HG02885 (cell line): ENCODE measurements at regions not wholly inside any gene's neighbourhood (a gene's known extent, or its start where the extent isn't known, plus 50 kb on each side); places are given as distances from the start of the nearest gene placed in this dataset.
"Not testable (repeated sequence)": the region's sequence is repeated elsewhere in the genome, so short reads cannot be mapped to it uniquely, and the experiment has no call there.

ENCODE experiments used
- ATAC-seq: cut with Tn5 transposase; IDR thresholded peaks from one replicate; pipeline ENCODE4 v1.9.1; 2021; ENCODE audit warnings: mild to moderate bottlenecking; ENCODE audit not compliant: unreplicated experiment, poor library complexity

GRCh38 chr7:73961991-73962390 lies 66.0 kb upstream of the ELN start:
- ATAC-seq: not testable (repeated sequence)

DNA sequence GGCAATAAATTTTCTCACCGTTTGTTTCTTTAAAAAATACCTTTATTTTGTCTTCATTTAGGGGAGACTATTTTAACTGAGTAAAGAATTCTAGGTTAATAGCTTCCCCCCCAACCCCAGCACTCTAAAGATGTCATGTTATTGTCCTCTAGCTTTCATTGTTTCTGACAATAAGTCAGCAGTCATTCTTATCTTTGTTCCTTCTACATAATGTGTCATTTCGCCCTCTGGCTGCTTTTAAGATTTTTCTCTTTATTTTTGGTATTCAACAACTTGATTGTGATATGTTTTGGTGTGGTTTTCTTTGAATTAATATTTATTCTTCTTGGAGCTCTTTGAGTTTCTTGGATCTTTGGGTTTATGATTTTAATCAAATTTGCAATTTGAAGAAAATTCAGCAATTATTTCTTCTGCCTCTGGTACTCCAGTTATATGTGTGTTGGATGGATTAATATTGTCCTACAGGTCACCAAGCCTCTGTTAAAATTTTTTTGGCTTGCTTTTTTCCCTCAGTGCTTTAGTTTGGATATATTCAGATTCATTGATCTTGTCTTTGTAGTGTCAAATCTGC lies 64.6 kb upstream of the ELN start:
- ATAC-seq: no peak

DNA sequence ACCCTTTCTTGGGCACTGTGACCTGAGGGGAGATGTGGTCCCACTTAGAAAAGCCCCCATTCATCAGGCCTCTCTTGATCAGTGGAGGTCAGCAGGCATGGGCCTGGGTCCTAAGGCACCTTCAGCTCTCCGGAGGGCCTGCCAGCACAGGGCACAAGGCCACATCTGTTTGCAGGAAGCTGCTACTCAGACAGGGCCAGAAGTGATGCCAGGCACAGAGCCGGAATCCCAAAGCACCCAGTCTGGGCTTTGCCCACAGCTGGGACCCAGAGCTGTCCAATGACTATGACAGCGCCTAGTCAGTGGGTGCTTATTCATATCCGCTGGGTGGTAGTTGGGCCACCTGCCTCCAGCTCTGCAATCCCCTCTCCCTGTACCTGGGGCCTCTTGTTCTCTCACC lies 63.2 kb upstream of the ELN start:
- no peak for ATAC-seq

- ATAC-seq: no peak
Observed at GRCh38 chr7:73966062-73966940, 61.7 kb upstream of the ELN start.

DNA sequence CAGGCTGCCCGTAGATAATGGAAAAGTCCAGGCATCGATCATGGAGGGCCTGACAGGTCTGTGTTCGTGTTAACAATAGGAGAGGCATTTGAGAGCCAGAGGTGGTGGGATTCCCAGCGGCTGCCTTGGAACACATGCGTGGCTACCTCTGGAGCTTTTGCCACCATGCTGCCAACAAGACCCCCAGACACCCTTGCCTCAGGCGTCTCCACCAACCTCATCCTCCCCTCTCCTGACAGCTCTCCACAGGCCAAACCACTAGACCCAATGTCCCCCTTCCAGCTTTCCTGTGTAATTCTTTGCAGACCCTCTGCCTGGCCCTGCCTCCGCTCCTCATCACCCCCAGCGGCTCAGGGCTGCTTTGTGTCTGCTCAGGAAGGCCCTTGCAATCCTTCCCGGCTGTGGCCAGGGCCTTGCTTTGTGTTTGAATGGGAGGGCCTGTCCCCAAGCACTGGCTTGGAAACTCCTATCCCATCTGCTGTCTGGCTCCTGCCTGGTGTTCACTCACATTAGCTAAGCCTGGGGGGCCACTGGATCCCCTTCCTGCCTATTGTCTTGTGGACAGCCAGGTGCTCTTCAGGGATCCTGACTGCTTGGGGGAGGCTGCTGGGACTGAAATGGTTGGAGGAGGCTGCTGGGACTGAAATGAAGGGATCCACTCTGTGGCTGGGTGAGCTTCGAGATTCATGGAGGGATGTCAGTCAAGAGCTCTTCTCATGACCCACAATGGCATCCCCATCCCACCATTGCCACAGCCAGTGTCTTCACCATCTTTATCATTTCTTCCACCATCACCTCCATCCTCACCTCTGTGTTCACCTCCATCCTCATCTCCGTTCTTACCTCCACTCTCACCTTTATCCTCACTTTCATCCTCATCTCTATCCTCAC lies 60.8 kb upstream of the ELN start:
- ATAC-seq: no peak

GRCh38 chr7:73967832-73968290 lies 60.1 kb upstream of the ELN start:
- ATAC-seq: no peak

- no peak for ATAC-seq
Observed at GRCh38 chr7:73968487-73968886, 59.5 kb upstream of the ELN start.

- ATAC-seq: no peak
Observed at GRCh38 chr7:73969991-73970390, 58.0 kb upstream of the ELN start.

DNA sequence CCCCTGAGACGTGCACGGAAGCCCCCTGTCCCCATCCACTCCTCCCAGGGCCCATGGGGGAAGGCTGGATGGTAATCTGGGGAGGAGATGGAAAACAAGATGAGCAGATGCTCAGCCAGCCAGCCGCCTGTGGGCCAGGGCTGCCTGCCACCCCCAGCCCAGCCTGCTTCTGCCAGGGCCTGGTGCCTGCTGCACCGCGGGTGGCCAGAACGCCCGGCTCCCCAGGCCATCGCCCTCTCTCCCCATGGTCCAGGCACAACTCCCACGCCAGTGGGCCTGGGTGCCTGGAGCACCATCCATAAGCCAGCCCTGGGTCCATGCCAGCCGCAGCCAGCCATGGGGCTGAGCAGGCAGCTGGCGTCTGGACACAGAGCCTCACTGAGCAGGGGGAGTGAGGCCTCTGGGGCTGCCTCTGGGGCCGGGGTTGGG lies 57.2 kb upstream of the ELN start:
- no peak for ATAC-seq

- ATAC-seq: peak; percentile 83
Observed at GRCh38 chr7:73971322-73971703, 56.7 kb upstream of the ELN start.

DNA sequence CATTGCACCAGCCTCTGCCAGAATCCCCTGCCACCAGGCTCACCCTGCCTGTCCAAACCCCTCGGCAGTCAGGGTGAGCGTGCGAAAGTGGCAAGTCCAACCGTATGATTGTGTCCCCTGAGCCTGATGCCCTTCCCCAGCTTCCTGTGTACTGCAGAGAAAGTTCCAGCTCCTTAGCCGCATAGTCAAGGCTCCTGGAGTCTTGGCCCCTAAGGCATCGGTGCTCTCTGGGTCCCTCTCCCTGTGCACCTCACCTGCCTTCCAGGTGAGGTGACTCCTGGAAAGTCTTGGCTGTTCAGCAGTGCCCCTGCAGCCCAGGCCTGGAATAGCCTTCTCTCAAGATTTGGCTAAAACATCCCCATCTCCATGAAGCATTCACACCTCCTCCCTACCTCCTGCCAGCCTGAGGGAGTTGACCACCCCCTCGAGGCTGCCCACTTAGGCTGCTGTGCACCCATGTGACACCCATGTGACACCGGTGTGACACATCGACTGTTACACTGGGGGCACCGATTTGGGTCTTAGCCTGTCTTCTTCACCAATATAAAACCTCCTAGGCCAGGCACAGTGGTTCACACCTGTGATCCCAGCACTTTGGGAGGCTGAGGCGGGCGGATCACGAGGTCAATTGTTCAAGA lies 56.1 kb upstream of the ELN start:
- ATAC-seq: no peak

DNA sequence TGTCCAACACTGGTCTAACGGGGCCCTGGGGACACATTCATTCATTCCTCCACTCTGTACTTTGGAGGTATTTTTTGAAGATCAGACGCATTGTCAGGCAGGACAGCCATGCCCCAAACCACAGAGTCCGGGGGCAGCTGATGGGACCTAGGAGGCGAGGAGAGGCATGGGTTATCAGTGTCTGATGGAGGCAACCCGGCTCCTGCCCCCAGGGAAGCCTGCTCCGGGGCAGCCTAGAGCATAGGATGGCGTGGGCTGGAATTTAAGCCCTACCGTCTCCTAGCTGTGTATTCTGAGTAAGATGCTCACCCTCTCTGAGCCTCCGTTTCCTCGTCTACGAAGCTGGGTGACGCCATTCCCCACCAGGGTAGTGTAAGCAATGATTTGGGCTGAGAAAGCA lies 55.4 kb upstream of the ELN start:
- no peak for ATAC-seq

DNA sequence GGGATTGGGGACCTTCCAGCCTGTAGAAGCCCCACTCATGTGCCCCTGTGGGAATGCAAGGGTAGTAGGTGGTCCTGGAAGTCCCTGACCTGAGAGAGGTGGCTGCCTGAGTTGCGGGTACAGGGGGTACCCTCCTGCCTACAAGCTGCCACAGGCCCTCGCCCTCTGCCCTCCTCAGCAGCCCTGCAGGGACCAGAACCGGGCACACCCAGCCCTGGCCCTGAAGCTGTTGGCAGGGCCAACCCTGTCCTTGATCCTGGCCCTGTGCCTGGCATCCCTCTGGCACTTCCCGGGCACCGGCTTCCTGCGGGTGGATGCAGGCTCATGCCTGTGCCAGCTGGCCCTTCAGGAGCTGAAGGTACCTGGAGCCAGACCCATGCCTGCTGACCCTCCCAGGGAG lies 54.9 kb upstream of the ELN start:
- no peak for ATAC-seq

- ATAC-seq: no peak
Observed at GRCh38 chr7:73974101-73974947, 53.6 kb upstream of the ELN start.

DNA sequence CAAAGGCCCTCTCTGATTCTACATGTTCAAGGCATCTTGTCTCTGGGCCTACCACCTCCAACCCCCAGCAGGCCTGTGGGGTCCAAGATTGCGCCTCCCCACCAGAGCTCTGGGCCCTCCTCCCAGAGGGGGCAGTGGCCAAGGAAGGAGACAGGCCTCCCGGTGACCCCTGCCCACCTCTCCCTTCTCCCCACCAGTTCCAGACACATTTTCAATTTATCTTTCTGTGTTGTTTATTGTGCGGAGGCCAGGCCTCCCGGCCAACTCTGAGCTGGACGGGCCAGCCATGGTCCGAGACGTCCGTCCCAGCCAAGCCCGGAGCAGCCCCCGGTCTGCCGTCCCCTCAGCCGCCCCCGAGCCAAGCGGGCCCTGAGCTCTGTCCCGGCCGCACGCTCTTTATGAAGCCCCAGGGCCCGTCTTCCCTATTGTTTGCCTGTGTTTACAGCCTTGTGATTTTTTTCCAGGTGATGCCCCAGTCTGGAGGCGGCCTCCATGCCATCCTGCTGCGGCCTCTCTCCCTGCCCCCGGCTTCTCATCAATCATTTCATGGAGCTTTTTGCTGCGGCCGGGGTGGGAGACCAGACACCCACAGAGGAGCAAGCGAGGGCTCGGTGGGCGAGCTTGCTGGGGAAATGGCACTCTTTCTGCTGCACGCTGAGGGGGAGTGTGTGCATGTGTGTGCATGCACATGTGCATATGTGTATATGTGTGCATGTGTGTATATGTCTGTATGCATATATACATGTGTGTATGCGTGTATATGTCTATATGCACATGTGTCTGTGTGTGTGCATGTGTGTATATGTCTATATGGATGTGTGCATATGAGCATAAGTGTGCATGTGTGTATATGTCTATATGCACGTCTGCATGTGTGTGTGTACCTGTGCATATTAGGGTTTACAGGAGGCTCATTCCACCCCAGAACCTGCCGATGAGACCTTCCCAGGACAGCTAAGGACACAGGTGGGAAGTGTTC lies 52.7 kb upstream of the ELN start:
- no peak for ATAC-seq

- ATAC-seq: no peak
Observed at GRCh38 chr7:73976761-73977618, 51.0 kb upstream of the ELN start.
